H1 (cell line): ENCODE measurements at regions not wholly inside any gene's neighbourhood (a gene's known extent, or its start where the extent isn't known, plus 50 kb on each side); places are given as distances from the start of the nearest gene placed in this dataset.

ENCODE experiments used
- CHD7 ChIP-seq: fragments of 300-600 bp; sonication (generic); IDR thresholded peaks from 2 replicates; pipeline ENCODE4 v1.7.1; 2012; ENCODE audit warnings: low read length, moderate library complexity, mild to moderate bottlenecking, inconsistent platforms; ENCODE audit not compliant: insufficient replicate concordance
- EZH2 ChIP-seq: fragments of 200-600 bp; sonication (generic); IDR thresholded peaks from 2 replicates; pipeline ENCODE4 v1.7.1; 2012; ENCODE audit warnings: low read depth, mild to moderate bottlenecking, moderate library complexity, low read length, inconsistent platforms; ENCODE audit not compliant: severe bottlenecking
- POLR2A ChIP-seq, 2 experiments: IDR thresholded peaks; 1 replicate in 1 of 2; 2 replicates in 1 of 2; pipeline ENCODE4 v1.6.1; 2011; ENCODE audit warnings: low read depth in 2 of 2, low read length in 2 of 2, mild to moderate bottlenecking in 2 of 2; ENCODE audit errors: control extremely low read depth in 1 of 2

DNA sequence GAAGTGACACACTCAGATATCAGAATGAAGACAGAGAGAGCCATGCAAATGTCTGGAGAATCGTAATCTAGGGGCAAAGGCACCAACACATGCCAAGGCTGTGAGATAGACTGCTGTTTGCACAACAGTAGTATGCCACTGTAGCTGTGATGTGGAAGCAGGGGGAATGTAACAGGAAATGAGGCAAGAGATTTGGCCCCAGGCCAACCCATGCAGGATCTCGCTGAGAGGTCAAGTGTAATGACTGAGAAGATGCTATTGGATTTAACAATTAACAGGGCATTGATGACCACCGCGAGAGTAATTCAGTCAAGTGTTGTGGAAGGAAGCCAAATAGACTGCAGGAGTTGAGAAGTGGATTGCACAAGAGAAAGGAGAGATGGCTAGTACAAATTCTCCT lies 107.3 kb upstream of the ST6GALNAC5 start (continued):
- TF ChIP-seq CHD7 = no peak
- no peak for TF ChIP-seq EZH2
- TF ChIP-seq POLR2A (IDR thresholded peaks at IDR 0.05; ENCODE audit: control extremely low read depth in 1 of 2, low read depth in 2 of 2, low read length in 2 of 2) = no peak
